ENCODE measurements at regions not wholly inside any gene's neighbourhood (a gene's known extent, or its start where the extent isn't known, plus 50 kb on each side); places are given as distances from the start of the nearest gene placed in this dataset.

DNA sequence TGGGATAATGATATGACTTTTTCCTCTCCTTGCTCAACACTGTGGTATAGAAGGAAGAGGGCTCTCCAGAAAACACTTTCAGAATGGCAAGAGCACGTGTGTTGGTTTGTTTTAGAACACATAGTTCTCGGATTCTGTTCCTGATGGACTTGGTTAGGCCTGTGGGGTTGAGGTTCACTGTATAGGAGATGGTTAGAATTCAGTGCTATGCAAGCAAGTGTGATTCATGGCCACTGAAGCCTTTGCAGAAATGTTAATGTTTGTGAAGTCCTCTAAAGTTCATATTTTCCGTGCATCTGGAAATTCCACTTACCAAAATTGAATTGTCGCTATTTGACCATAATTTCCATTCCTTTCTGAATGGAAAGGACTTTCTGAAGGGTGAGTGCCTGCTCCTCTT lies 233.2 kb upstream of the DDHD1 start:
- no peaks in the 10 kb centered on the region for H3K9me3 ChIP-seq
- intact Hi-C loops (cut with DNase I), result no loop called here
- DNase-seq, result no peak
- no peak for ATAC-seq
- H3K4me3 ChIP-seq, result no peak overlapping the region
- TF ChIP-seq, protein P1, sequence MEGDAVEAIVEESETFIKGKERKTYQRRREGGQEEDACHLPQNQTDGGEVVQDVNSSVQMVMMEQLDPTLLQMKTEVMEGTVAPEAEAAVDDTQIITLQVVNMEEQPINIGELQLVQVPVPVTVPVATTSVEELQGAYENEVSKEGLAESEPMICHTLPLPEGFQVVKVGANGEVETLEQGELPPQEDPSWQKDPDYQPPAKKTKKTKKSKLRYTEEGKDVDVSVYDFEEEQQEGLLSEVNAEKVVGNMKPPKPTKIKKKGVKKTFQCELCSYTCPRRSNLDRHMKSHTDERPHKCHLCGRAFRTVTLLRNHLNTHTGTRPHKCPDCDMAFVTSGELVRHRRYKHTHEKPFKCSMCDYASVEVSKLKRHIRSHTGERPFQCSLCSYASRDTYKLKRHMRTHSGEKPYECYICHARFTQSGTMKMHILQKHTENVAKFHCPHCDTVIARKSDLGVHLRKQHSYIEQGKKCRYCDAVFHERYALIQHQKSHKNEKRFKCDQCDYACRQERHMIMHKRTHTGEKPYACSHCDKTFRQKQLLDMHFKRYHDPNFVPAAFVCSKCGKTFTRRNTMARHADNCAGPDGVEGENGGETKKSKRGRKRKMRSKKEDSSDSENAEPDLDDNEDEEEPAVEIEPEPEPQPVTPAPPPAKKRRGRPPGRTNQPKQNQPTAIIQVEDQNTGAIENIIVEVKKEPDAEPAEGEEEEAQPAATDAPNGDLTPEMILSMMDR (IDR thresholded peaks at IDR 0.05), result no peak
- no peaks in the 10 kb centered on the region for H3K27me3 ChIP-seq
- H3K27ac ChIP-seq, result no peak overlapping the region
- no peaks in the 10 kb centered on the region for H3K4me1 ChIP-seq
- no peaks in the 10 kb centered on the region for H3K36me3 ChIP-seq

DNA sequence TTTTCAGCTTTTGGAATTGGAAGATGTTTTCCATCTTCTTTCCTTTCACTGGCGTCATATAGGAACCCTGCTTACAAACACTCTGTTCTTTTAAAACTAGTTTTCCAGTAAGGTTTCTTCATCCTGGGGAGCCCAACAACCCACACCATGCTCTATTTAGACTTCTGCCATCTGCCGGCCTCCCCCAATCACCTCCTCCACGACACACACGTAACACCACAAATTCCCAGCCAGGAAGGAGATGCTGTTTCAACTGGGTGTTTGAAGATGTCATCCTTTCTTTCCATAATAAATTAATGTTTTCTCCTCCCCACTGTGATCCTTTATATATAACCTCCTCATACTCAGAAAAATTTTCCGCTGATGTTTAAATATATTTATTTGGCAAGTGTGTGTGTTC lies 231.4 kb upstream of the DDHD1 start:
- H3K27ac ChIP-seq, result no peak overlapping the region
- TF ChIP-seq, protein P1 (IDR thresholded peaks at IDR 0.05), result no peak
- intact Hi-C loops (cut with DNase I), result no loop called here

DNA sequence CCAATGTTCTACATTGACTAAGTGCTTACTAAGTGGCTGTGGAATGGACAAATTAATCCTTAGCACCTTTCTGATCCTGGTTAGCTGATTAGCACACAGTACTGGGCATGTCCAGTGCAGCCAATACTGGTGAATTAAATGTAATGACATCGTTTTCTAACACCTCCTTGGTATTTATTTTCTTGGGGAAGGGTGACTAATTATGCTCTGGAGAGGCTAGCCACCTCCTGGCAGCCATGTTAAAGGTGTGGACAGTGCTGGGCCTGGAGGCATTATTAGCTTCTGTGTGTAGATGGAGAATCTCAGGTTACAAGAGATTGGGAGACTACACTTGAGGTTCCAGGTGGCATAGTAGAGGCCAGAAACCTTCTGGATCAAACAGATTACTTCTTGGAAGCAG lies 230.9 kb upstream of the DDHD1 start:
- Histone ChIP-seq H3K4me1 (no peaks in the 10 kb centered on the region), H3K27me3 (no peaks in the 10 kb centered on the region), H3K36me3 (no peaks in the 10 kb centered on the region), H3K4me3 (no peak overlapping the region), H3K27ac (no peak overlapping the region), H3K9me3 (no peaks in the 10 kb centered on the region)
- ATAC-seq (no peak), DNase-seq (no peak)
- TF ChIP-seq, protein P1 (IDR thresholded peaks at IDR 0.05), result no peak
- intact Hi-C loops (cut with DNase I), result no loop called here

More for the DNA sequence above, 231.4 kb upstream of the DDHD1 start:
- DNase-seq (no peak), ATAC-seq (no peak)
- Histone ChIP-seq H3K4me3 (no peak overlapping the region), H3K9me3 (no peaks in the 10 kb centered on the region), H3K27me3 (no peaks in the 10 kb centered on the region), H3K36me3 (no peaks in the 10 kb centered on the region), H3K4me1 (no peaks in the 10 kb centered on the region)

DNA sequence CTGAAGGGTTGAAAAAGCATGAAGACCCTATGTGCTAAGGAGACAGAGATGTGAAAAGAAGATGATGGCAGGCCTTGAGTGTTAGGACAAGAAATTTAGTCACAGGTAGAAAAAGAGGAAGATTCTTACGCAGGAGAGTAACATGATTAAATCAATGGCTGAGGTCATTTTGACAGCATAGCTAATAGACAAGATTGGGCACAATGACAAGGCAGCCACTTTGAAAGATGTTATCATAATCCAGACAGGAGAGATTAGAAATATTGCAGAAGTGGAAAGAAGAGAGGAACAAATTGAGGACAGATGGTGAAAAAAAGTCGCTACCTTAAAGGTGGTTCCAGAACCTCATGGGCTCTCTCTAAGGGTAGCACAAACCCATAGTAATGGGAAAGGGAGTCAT lies 228.8 kb upstream of the DDHD1 start:
- Histone ChIP-seq H3K4me3 (no peak overlapping the region), H3K9me3 (no peaks in the 10 kb centered on the region), H3K27ac (no peak overlapping the region), H3K4me1 (no peaks in the 10 kb centered on the region), H3K27me3 (no peaks in the 10 kb centered on the region), H3K36me3 (no peaks in the 10 kb centered on the region)
- intact Hi-C loops (cut with DNase I), result no loop called here
- ATAC-seq (no peak), DNase-seq (no peak)
- TF ChIP-seq, protein P1 (IDR thresholded peaks at IDR 0.05), result no peak

DNA sequence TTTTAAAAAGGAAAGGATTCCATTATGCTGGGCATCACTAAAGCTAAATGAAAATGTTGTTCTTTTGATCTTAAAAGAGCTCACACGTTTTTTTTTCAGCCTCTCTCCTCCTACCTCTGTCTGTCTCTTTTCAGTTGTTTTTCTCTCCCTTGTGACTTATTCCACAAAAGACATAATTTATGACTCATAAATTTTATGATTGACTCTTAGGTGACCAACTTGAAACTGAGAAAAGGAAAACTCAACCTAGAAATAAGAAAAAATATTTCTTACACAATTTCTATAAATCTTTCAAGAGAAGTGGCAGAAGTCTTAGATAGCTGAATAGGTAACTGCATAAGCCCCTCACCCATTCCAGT lies 227.7 kb upstream of the DDHD1 start:
- Histone ChIP-seq H3K27ac (no peak overlapping the region), H3K27me3 (no peaks in the 10 kb centered on the region), H3K4me3 (no peak overlapping the region), H3K36me3 (no peaks in the 10 kb centered on the region), H3K9me3 (no peaks in the 10 kb centered on the region), H3K4me1 (no peaks in the 10 kb centered on the region)
- TF ChIP-seq, protein P1 (IDR thresholded peaks at IDR 0.05), result no peak
- no peak for ATAC-seq
- DNase-seq, result no peak
- intact Hi-C loops (cut with DNase I), result no loop called here

Data from left lung (tissue), 4 donors.